Stomach smooth muscle (tissue), 2 donors: ENCODE measurements at regions not wholly inside any gene's neighbourhood (a gene's known extent, or its start where the extent isn't known, plus 50 kb on each side); places are given as distances from the start of the nearest gene placed in this dataset.
"Not testable (repeated sequence)": the region's sequence is repeated elsewhere in the genome, so short reads cannot be mapped to it uniquely, and the experiment has no call there.

ENCODE experiments used
- H3K27ac ChIP-seq: one replicate; pipeline ENCODE4 v1.7.0; 2013; ENCODE audit warnings: mild to moderate bottlenecking, low read length, inconsistent platforms
- H3K27me3 ChIP-seq, 2 donors: one replicate each; pipeline ENCODE4 v1.7.0; 2013; ENCODE audit warnings: low read length in 2 of 2; ENCODE audit not compliant: insufficient read depth in 2 of 2, control insufficient read depth in 1 of 2
- H3K36me3 ChIP-seq, 2 donors: one replicate each; pipeline ENCODE4 v1.7.0; 2013; ENCODE audit warnings: low read length in 2 of 2; ENCODE audit not compliant: control insufficient read depth in 2 of 2, insufficient read depth in 2 of 2
- H3K4me1 ChIP-seq: one replicate; pipeline ENCODE4 v1.7.0; 2013; ENCODE audit warnings: low read length; ENCODE audit not compliant: control insufficient read depth, insufficient read depth
- H3K4me3 ChIP-seq, 2 donors: one replicate each; pipeline ENCODE4 v1.7.0; 2013; ENCODE audit warnings: low read length in 2 of 2
- H3K9ac ChIP-seq, 2 donors: one replicate each; pipeline ENCODE4 v1.7.0; 2013; ENCODE audit warnings: low read length in 2 of 2, mild to moderate bottlenecking in 1 of 2
- H3K9me3 ChIP-seq, 2 donors: one replicate each; pipeline ENCODE4 v1.7.0; 2013; ENCODE audit warnings: low read length in 2 of 2; ENCODE audit not compliant: control insufficient read depth in 2 of 2
- donor health status: healthy.
- donor health status: Pancreatic carcinoma.

DNA sequence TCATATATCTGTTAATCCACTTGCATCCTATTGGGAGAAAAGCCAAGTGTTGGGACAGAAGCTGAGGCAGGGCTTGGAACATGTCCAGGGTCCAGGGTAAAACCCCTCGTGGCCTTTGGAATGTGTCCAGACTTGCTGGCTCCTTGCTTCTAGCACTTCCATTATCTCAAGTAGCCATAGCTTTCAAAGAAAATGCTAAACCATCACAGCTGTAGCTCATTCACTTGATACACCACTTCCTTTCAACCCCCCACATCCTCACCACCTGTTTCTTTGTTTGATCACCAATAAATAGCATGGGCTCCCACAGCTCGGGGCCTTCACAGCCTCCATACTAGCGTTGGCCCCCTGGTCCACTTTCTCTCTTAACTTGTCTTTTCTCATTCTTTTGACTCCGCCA lies 1101.9 kb downstream of the OTOL1 start:
- H3K9me3 ChIP-seq, H3K4me1 ChIP-seq, H3K4me3 ChIP-seq, H3K27me3 ChIP-seq, H3K27ac ChIP-seq, H3K9ac ChIP-seq, H3K36me3 ChIP-seq: not testable (repeated sequence)

- H3K9ac ChIP-seq, H3K9me3 ChIP-seq, H3K4me1 ChIP-seq, H3K4me3 ChIP-seq, H3K36me3 ChIP-seq, H3K27me3 ChIP-seq, H3K27ac ChIP-seq: not testable (repeated sequence)
Measured at GRCh38 chr3:162599742-162600141, 1103.1 kb downstream of the OTOL1 start.

GRCh38 chr3:162601101-162601670 lies 1104.6 kb downstream of the OTOL1 start:
- no peaks in the 10 kb centered on the region for H3K9me3 ChIP-seq
- no peak overlapping the region for H3K4me3 ChIP-seq

DNA sequence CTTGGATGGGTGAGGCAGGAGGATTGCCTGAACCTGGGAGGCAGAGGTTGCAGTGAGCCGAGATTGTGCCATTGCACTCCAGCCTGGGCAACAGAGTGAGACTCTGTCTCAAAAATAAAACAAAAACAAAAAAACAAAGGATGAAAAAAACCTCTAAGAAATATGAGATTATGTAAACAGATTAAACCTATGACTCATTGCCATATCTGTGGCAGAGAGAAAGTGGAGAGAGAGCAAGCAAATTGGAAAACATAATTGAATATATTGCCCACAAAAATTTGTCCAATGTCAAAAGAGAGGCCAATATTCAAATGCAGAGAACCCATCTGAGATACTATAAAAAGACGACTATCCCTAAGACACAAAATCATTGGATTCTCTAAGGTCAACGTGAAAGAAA lies 1106.0 kb downstream of the OTOL1 start:
- Histone ChIP-seq H3K36me3 (no peaks in the 10 kb centered on the region), H3K27me3 (no peaks in the 10 kb centered on the region), H3K4me3 (no peak overlapping the region), H3K4me1 (no peaks in the 10 kb centered on the region), H3K27ac (no peak overlapping the region), H3K9ac (no peak overlapping the region), H3K9me3 (peaks cover 0 to 5% of the 10 kb centered on the region in 2 donors)

More at GRCh38 chr3:162601101-162601670, 1104.6 kb downstream of the OTOL1 start:
- Histone ChIP-seq H3K36me3 (no peaks in the 10 kb centered on the region), H3K9ac (no peak overlapping the region), H3K4me1 (no peaks in the 10 kb centered on the region), H3K27ac (no peak overlapping the region), H3K27me3 (no peaks in the 10 kb centered on the region)

DNA sequence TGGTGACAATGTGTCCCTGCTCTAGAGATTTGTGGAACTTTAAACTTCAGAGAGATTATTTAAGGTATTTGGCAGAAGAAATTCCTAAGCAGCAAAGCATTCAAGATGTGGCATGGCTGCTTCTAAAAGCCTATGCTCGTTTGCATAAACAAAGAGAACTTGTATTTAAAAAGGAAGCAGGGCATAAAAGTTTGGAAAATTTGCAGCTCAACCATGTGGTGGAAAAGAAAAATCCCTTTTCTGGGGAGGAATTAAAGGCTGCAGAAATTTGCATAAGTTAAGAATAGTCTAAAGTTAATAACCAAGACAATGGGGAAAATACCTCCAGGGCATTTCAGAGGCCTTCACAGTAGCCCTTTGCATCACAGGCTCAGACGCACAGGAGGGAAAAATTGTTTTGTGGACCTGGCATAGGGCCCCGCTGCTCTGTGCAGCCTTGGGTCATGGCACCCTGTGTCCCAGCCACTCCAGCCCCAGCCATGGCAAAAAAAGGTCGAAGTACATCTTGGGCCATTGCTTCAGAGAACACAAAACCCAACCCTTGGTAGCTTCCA lies 1109.1 kb downstream of the OTOL1 start:
- H3K4me1 ChIP-seq = no peaks in the 10 kb centered on the region
- H3K4me3 ChIP-seq = no peak overlapping the region
- peaks cover 0 to 5% of the 10 kb centered on the region in 2 donors for H3K9me3 ChIP-seq
- no peak overlapping the region for H3K27ac ChIP-seq
- H3K36me3 ChIP-seq = no peaks in the 10 kb centered on the region
- no peak overlapping the region for H3K9ac ChIP-seq
- no peaks in the 10 kb centered on the region for H3K27me3 ChIP-seq

DNA sequence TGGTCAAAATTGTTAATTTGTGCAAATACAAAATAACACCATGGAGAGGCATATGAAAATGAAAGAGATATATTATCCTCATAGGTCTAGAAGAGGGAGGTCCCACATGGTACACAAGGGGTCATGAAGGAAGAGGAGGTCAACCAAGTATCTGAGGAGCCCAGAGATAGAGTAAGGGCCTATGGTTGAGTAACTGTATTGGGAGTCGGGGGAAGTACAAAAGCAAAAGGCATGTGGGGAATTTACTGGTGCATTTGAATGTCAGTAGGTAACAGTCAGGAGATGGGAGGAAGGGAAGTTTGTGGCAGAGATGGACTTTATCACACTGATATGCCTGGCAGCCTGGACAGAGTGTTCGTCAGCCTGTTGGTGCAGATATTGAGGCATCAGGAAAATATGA lies 1113.7 kb downstream of the OTOL1 start:
- no peak overlapping the region for H3K4me3 ChIP-seq
- no peak overlapping the region for H3K27ac ChIP-seq
- no peak overlapping the region for H3K9ac ChIP-seq
- no peaks in the 10 kb centered on the region for H3K36me3 ChIP-seq
- H3K27me3 ChIP-seq = no peaks in the 10 kb centered on the region
- H3K4me1 ChIP-seq = no peaks in the 10 kb centered on the region
- peaks cover 0 to 5% of the 10 kb centered on the region in 2 donors for H3K9me3 ChIP-seq

- Histone ChIP-seq H3K9ac (no peak overlapping the region), H3K27me3 (no peaks in the 10 kb centered on the region), H3K36me3 (no peaks in the 10 kb centered on the region), H3K9me3 (no peaks in the 10 kb centered on the region), H3K4me1 (no peaks in the 10 kb centered on the region), H3K27ac (no peak overlapping the region), H3K4me3 (no peak overlapping the region)
Measured at GRCh38 chr3:162612991-162613390, 1116.4 kb downstream of the OTOL1 start.

GRCh38 chr3:162626172-162626571 lies 1129.6 kb downstream of the OTOL1 start:
- no peaks in the 10 kb centered on the region for H3K36me3 ChIP-seq

DNA sequence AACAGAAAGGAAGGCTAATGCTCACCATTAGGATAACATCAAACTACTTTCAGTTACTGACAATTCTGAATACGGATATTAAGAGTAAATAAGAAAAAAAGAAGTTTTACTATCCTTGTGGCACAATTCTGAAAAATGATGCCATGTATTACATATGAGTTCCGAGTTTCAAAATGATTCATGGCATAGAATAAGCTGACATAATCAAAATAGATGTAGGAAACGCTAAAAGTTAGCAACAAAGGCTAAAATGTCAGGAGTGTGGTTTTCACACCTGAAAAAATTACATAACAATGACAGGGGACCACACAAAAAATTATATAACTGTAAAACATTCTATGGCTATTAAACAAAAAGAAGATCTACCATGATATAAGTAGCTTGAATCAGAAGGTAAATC lies 1131.9 kb downstream of the OTOL1 start:
- Histone ChIP-seq H3K9ac (no peak overlapping the region), H3K4me1 (no peaks in the 10 kb centered on the region), H3K9me3 (no peaks in the 10 kb centered on the region), H3K4me3 (no peak overlapping the region), H3K36me3 (no peaks in the 10 kb centered on the region), H3K27me3 (no peaks in the 10 kb centered on the region), H3K27ac (no peak overlapping the region)

More at GRCh38 chr3:162626172-162626571, 1129.6 kb downstream of the OTOL1 start:
- H3K4me1 ChIP-seq = no peaks in the 10 kb centered on the region
- H3K9ac ChIP-seq = no peak overlapping the region
- peaks cover 3 to 4% of the 10 kb centered on the region in 2 donors for H3K9me3 ChIP-seq
- H3K27ac ChIP-seq = no peak overlapping the region
- no peaks in the 10 kb centered on the region for H3K27me3 ChIP-seq
- H3K4me3 ChIP-seq = no peak overlapping the region

DNA sequence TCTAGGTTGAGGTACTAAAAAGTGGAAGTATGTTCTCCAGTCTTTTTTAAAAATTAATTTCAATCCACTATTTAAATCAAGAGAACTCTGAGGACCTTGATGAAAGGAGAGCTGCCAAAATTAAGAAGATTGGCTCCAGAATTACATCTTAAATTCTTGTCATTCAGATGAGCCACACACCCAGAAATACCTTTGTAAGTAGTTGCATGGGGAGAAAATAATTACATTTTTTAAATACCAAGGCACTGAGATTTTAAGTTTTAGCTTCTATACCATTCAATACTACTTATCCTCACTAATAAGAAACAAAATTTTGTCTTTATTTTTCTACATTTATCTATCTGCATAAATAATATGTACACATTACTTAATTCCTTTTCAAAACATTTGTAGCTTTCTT lies 1132.8 kb downstream of the OTOL1 start:
- H3K36me3 ChIP-seq = no peaks in the 10 kb centered on the region
- no peak overlapping the region for H3K9ac ChIP-seq
- H3K4me1 ChIP-seq = no peaks in the 10 kb centered on the region
- no peaks in the 10 kb centered on the region for H3K27me3 ChIP-seq
- H3K9me3 ChIP-seq = no peaks in the 10 kb centered on the region
- no peak overlapping the region for H3K4me3 ChIP-seq
- no peak overlapping the region for H3K27ac ChIP-seq

DNA sequence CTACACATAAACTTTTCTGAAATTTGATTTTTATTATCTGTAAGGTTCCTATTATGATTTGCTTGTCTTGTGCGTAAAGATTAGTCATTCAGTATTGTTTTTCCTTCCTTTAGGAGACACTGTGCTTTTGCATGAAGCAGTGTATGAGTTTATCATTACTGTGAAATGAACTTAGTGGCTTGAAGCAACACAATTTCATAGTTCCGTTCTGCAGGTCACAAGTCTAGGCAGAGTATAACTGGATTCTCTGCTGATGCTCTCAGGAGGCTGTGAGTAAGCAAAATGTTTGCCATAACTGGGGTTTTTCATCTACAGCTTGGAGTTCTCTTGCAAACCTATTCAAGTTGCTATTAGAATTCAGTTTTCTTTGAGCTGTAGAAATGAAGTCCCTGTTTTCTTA lies 1136.1 kb downstream of the OTOL1 start:
- Histone ChIP-seq H3K36me3 (no peaks in the 10 kb centered on the region), H3K27ac (no peak overlapping the region), H3K9me3 (peaks cover 3 to 9% of the 10 kb centered on the region in 2 donors), H3K4me1 (no peaks in the 10 kb centered on the region), H3K4me3 (no peak overlapping the region), H3K9ac (no peak overlapping the region), H3K27me3 (no peaks in the 10 kb centered on the region)
